ENCODE measurements at regions not wholly inside any gene's neighbourhood (a gene's known extent, or its start where the extent isn't known, plus 50 kb on each side); places are given as distances from the start of the nearest gene placed in this dataset.
A peak's percentile ranks its signal among the peaks of the same experiment; 100 is the strongest.

- H3K4me1 ChIP-seq (ENCODE audit: low read depth), result no peaks in the 10 kb centered on the region
Observed at GRCh38 chr10:31701546-31701945, 227.1 kb downstream of the ARHGAP12 start.

GRCh38 chr10:31700181-31700611, 228.4 kb downstream of the ARHGAP12 start:
- Histone ChIP-seq H3K36me3 (no peaks in the 10 kb centered on the region), H3K4me1 (ENCODE audit: low read depth) (no peaks in the 10 kb centered on the region), H3K27ac (no peak overlapping the region), H3K4me3 (no peak overlapping the region), H3K9me3 (ENCODE audit: low read depth) (no peaks in the 10 kb centered on the region), H3K27me3 (no peaks in the 10 kb centered on the region)
- TF ChIP-seq CTCF (IDR thresholded peaks at IDR 0.05; ENCODE audit: low read depth, low read length), result no peak
- peak in 1 of 2 donors; percentile 33 for DNase-seq (ENCODE audit: low read depth in 1 of 2, low spot score in 1 of 2)

More at GRCh38 chr10:31701546-31701945, 227.1 kb downstream of the ARHGAP12 start:
- no peak for TF ChIP-seq CTCF (IDR thresholded peaks at IDR 0.05; ENCODE audit: low read depth, low read length)
- no peaks in the 10 kb centered on the region for H3K9me3 ChIP-seq (ENCODE audit: low read depth)
- H3K27ac ChIP-seq, result no peak overlapping the region
- peak in 1 of 2 donors; percentile 18 for DNase-seq (ENCODE audit: low read depth in 1 of 2, low spot score in 1 of 2)
- no peaks in the 10 kb centered on the region for H3K36me3 ChIP-seq
- no peak overlapping the region for H3K4me3 ChIP-seq
- no peaks in the 10 kb centered on the region for H3K27me3 ChIP-seq

GRCh38 chr10:31698181-31698830, 230.3 kb downstream of the ARHGAP12 start:
- DNase-seq (ENCODE audit: low read depth in 1 of 2, low spot score in 1 of 2), result peak in 1 of 2 donors; percentile 94
- no peak for TF ChIP-seq CTCF (IDR thresholded peaks at IDR 0.05; ENCODE audit: low read depth, low read length)
- Histone ChIP-seq H3K36me3 (no peaks in the 10 kb centered on the region), H3K4me3 (no peak overlapping the region), H3K27me3 (no peaks in the 10 kb centered on the region), H3K27ac (no peak overlapping the region), H3K4me1 (ENCODE audit: low read depth) (no peaks in the 10 kb centered on the region), H3K9me3 (ENCODE audit: low read depth) (no peaks in the 10 kb centered on the region)

- Histone ChIP-seq H3K9me3 (ENCODE audit: low read depth) (no peaks in the 10 kb centered on the region), H3K27me3 (no peaks in the 10 kb centered on the region), H3K4me3 (no peak overlapping the region), H3K36me3 (no peaks in the 10 kb centered on the region), H3K27ac (no peak overlapping the region), H3K4me1 (ENCODE audit: low read depth) (no peaks in the 10 kb centered on the region)
- TF ChIP-seq CTCF (IDR thresholded peaks at IDR 0.05; ENCODE audit: low read depth, low read length), result no peak
- DNase-seq (ENCODE audit: low read depth in 1 of 2, low spot score in 1 of 2), result peak in 1 of 2 donors; percentile 79
Observed at GRCh38 chr10:31697271-31698180, 231.1 kb downstream of the ARHGAP12 start.

GRCh38 chr10:31694929-31695837, 233.4 kb downstream of the ARHGAP12 start:
- H3K27ac ChIP-seq, result no peak overlapping the region
- TF ChIP-seq CTCF (IDR thresholded peaks at IDR 0.05; ENCODE audit: low read depth, low read length), result no peak
- no peak for DNase-seq (ENCODE audit: low read depth in 1 of 2, low spot score in 1 of 2)
- H3K36me3 ChIP-seq, result no peaks in the 10 kb centered on the region
- H3K27me3 ChIP-seq, result no peaks in the 10 kb centered on the region
- H3K4me1 ChIP-seq (ENCODE audit: low read depth), result no peaks in the 10 kb centered on the region
- H3K9me3 ChIP-seq (ENCODE audit: low read depth), result no peaks in the 10 kb centered on the region
- H3K4me3 ChIP-seq, result no peak overlapping the region

Data from cardiac muscle cell (in vitro differentiated cells and primary cell).